ENCODE measurements at regions not wholly inside any gene's neighbourhood (a gene's known extent, or its start where the extent isn't known, plus 50 kb on each side); places are given as distances from the start of the nearest gene placed in this dataset.
"Not testable (repeated sequence)": the region's sequence is repeated elsewhere in the genome, so short reads cannot be mapped to it uniquely, and the experiment has no call there.

DNA sequence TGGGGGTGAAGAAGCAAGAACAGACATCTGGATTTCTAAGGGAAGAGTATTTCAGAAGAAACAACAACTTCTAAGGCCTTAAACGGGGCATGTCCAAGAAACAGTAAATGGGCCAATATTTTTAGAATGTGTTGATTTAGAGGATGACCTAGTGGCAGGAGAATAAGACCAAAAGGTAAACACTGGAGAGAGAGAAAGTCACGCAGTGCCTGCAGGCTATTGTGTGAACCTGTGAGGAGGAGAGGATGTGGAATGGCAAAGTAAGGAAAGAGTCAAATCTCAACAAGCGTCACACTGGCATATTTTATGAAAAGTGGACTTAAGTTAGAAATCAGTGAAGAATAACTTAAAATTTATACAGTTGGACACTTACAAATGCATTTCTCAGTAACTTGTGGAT lies 78.1 kb upstream of the EGFR start:
- no peak overlapping the region for H3K4me3 ChIP-seq
- no peak overlapping the region for H3K27ac ChIP-seq

DNA sequence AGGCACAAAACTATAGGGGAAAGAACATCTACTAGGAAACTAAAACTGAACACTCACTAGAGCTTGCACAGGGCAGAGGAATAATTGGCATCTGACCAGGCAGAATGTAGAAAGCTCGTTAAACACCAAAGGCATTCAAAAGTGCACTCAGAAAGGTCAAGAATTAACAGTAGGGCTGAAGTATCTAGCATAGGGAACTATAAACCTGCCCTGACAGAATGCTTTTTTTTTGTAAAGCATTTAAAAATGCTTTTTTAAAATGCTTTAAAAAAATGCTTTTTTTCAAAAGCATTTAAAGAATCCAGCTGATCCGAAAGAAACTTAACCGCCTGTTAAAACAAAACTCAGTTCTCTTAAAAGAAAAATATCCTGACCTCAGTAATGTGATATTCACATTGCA lies 74.6 kb upstream of the EGFR start:
- peak overlapping the region in 1 of 21 experiments; percentile 35 for H3K27ac ChIP-seq
- no peak overlapping the region for H3K4me3 ChIP-seq

DNA sequence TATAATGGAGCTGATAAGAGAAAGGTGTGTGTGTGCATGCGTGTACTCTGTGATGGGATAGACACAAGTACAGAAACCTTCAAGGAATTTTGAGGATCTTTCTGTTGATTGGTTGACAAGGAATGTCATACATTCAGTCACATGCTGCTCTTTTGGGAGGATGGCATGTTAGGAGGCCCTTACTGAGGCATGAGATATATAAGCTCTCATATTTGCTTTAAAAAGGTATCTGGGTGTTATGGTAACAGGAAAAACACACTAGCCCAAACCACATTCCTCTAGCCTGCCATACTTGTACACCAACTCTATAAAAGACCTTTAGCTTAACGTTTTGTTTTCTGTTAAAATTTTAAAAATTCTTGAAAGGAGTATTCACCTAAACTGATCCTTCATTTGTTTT lies 72.5 kb upstream of the EGFR start:
- H3K27ac ChIP-seq, result peak overlapping the region in 12 of 21 experiments; percentile 14 to 73 (median 42)
- H3K4me3 ChIP-seq, result no peak overlapping the region

GRCh38 chr7:54946764-54947163 lies 72.1 kb upstream of the EGFR start:
- peak overlapping the region in 7 of 21 experiments; percentile 6 to 73 (median 49) for H3K27ac ChIP-seq
- no peak overlapping the region for H3K4me3 ChIP-seq

GRCh38 chr7:54947266-54947665 lies 71.6 kb upstream of the EGFR start:
- Histone ChIP-seq H3K27ac (peak overlapping the region in 6 of 21 experiments; percentile 6 to 73 (median 44)), H3K4me3 (no peak overlapping the region)

GRCh38 chr7:54949514-54949913 lies 69.3 kb upstream of the EGFR start:
- not testable (repeated sequence) for H3K27ac ChIP-seq, H3K4me3 ChIP-seq

GRCh38 chr7:54955296-54955695 lies 63.5 kb upstream of the EGFR start:
- H3K4me3 ChIP-seq, result no peak overlapping the region
- no peak overlapping the region for H3K27ac ChIP-seq

DNA sequence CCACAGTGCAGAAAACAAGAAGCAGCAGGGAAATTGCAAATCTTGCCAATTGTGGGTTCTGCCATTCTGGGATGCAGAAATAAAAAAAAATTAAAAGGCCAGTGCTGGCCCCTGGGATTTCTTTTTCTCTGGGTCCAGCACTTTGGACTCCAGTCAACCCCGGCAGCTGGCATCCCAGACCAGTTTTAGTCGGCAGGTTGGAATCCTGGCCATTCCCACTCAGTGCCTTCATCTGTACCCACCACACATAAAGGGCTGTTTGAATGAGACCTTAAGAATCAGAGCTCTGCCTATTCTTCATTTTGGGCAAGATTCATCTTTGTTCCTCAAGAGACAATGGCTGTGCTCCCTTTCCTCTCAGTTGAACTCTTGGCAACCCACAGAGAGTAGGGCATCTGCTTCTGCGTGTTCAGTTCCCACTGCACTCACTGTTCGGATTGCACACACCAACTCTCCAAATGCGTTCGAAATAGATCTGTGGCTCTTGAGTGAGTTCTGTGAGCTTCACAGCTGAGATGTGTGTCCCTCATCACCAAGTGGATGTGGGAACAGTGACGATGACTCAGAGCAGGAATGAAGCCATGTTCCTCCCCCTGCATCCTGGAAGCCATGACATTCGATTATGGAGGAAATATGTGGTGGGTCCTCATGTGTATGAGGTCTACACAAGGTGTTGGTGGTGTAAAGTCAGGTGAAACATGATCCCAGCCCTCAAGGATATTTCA lies 63.0 kb upstream of the EGFR start:
- Histone ChIP-seq H3K27ac (no peak overlapping the region), H3K4me3 (no peak overlapping the region)

GRCh38 chr7:54956865-54957264 lies 62.0 kb upstream of the EGFR start:
- no peak overlapping the region for H3K27ac ChIP-seq

GRCh38 chr7:54960517-54960916 lies 58.3 kb upstream of the EGFR start:
- Histone ChIP-seq H3K27ac (no peak overlapping the region), H3K4me3 (no peak overlapping the region)

More at GRCh38 chr7:54956865-54957264, 62.0 kb upstream of the EGFR start:
- H3K4me3 ChIP-seq, result no peak overlapping the region

GRCh38 chr7:54961391-54961790 lies 57.4 kb upstream of the EGFR start:
- no peak overlapping the region for H3K27ac ChIP-seq
- no peak overlapping the region for H3K4me3 ChIP-seq

DNA sequence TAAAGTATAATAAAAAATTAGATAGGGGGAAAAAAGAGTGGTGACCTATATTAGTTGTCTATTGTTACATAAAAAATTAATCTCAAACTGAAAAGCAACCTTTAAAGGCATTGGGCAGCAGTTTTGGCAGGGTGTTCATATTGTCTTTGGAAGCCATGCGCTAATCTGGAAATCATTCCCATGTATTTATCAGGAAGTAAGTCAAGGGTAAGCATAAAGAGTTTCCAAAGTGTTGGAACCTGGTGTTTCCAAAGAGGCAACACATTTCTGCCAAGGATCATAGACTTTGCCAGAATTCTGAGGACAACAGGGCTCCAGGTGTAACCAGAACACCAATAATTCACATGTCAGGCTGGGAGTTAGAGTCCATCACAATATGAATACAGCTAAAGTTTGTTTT lies 55.7 kb upstream of the EGFR start:
- no peak overlapping the region for H3K27ac ChIP-seq

GRCh38 chr7:54964136-54964535 lies 54.7 kb upstream of the EGFR start:
- no peak overlapping the region for H3K27ac ChIP-seq
- no peak overlapping the region for H3K4me3 ChIP-seq

More for the DNA sequence above, 55.7 kb upstream of the EGFR start:
- no peak overlapping the region for H3K4me3 ChIP-seq

DNA sequence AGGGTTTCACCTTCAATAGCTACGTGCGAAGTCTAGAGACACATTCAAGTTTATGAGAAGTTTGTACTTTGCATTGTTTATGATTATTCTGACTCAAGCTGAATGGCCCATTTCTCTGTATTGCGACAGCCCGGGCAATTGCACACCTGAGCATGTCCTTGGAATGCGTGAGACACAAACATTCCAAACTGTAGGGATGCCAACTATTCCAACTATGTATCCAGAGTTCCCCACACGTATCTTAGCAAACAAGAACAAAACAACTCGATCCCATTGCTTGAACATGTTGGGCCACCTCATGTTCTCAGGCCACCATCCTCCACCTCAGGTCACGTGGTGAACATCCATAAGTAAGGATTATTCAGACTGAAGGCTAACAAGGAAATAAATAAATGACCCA lies 51.4 kb upstream of the EGFR start:
- no peak overlapping the region for H3K4me3 ChIP-seq
- peak overlapping the region in 1 of 21 experiments; percentile 18 for H3K27ac ChIP-seq

- H3K4me3 ChIP-seq, result no peak overlapping the region
- peak overlapping the region in 2 of 21 experiments; percentile 18 to 34 for H3K27ac ChIP-seq
Measured at GRCh38 chr7:54968018-54968417, 50.8 kb upstream of the EGFR start.

Data from skin epidermis (tissue), 12 donors.